CD4-positive, alpha-beta T cell (primary cell): ENCODE measurements at regions not wholly inside any gene's neighbourhood (a gene's known extent, or its start where the extent isn't known, plus 50 kb on each side); places are given as distances from the start of the nearest gene placed in this dataset.
"Not testable (repeated sequence)": the region's sequence is repeated elsewhere in the genome, so short reads cannot be mapped to it uniquely, and the experiment has no call there.

Experiments used
- ATAC-seq: fragments of 200-7000 bp; cut with Tn5 transposase; one replicate; pipeline ENCODE4 v1.10.0; 2022; ENCODE audit warnings: mild to moderate bottlenecking; ENCODE audit not compliant: poor library complexity
- CTCF ChIA-PET: fragments of 350-600 bp; sonication (Branson Sonifier 250); formaldehyde crosslinking; loops from one replicate; lab custom pipeline; 2021; ENCODE audit warnings: antibody characterized with exemption, inconsistent platforms; lab: Charles Lee
- POLR2A ChIA-PET: fragments of 350-600 bp; sonication (Branson Sonifier 250); formaldehyde crosslinking; loops from one replicate; lab custom pipeline; 2021; ENCODE audit warnings: antibody characterized with exemption, inconsistent platforms; lab: Charles Lee
- DNase-seq, 14 experiments: peaks; one replicate each; pipeline ENCODE4 v3.0.0-alpha.2; 2013 to 2020; ENCODE audit warnings: mixed read lengths in 2 of 14
- H3K27ac ChIP-seq, 2 donors: one replicate each; pipeline versions ENCODE4 v1.5.1 to v1.7.0; 2013; ENCODE audit warnings: low read length in 2 of 2, low read depth in 1 of 2, mild to moderate bottlenecking in 1 of 2
- H3K27me3 ChIP-seq, 2 experiments: 1 replicate in 1 of 2; 2 replicates in 1 of 2; pipeline versions ENCODE4 v1.6.1 to v1.7.0; 2013; ENCODE audit warnings: low read length in 2 of 2, control low read depth in 1 of 2, mild to moderate bottlenecking in 1 of 2, moderate library complexity in 1 of 2; ENCODE audit not compliant: insufficient read depth in 2 of 2, control insufficient read depth in 1 of 2
- H3K36me3 ChIP-seq: one replicate; pipeline ENCODE4 v1.6.1; 2013; ENCODE audit warnings: low read length, control low read depth; ENCODE audit not compliant: insufficient read depth
- H3K4me1 ChIP-seq: one replicate; pipeline ENCODE4 v1.6.1; 2013; ENCODE audit warnings: low read length, control low read depth; ENCODE audit not compliant: insufficient read depth
- H3K4me3 ChIP-seq: one replicate; pipeline ENCODE4 v1.5.1; 2013; ENCODE audit warnings: mild to moderate bottlenecking, low read length, moderate library complexity
- H3K9me3 ChIP-seq, 2 experiments: 1 replicate in 1 of 2; 2 replicates in 1 of 2; pipeline versions ENCODE4 v1.6.1 to v1.7.0; 2013; ENCODE audit warnings: low read length in 2 of 2, mild to moderate bottlenecking in 2 of 2, control low read depth in 1 of 2, moderate library complexity in 1 of 2; ENCODE audit not compliant: control insufficient read depth in 1 of 2, insufficient read depth in 1 of 2
- H3K27ac Mint-ChIP-seq: one replicate; pipeline ENCODE4 v1.8.0; 2020; ENCODE audit warnings: mixed read lengths
- H3K27me3 Mint-ChIP-seq: one replicate; pipeline ENCODE4 v1.8.0; 2021; ENCODE audit warnings: mixed read lengths
- H3K36me3 Mint-ChIP-seq: one replicate; pipeline ENCODE4 v1.8.0; 2021; ENCODE audit warnings: low read depth, mixed read lengths
- H3K4me1 Mint-ChIP-seq: one replicate; pipeline ENCODE4 v1.8.0; 2021; ENCODE audit warnings: low read depth, mixed read lengths
- H3K4me3 Mint-ChIP-seq: one replicate; pipeline ENCODE4 v1.8.0; 2020; ENCODE audit warnings: mild to moderate bottlenecking, mixed read lengths
- H3K9me3 Mint-ChIP-seq: one replicate; pipeline ENCODE4 v1.8.0; 2020; ENCODE audit warnings: mixed read lengths
- CTCF ChIP-seq: fragments of 200-600 bp; IDR thresholded peaks from one replicate; pipeline ENCODE4 v1.8.0; 2022; ENCODE audit warnings: antibody characterized with exemption, mild to moderate bottlenecking
- intact Hi-C, 2 experiments: fragments of 100-400 bp; cut with DNase I in 1 of 2; cut with micrococcal nuclease in 1 of 2; formaldehyde crosslinking; loops; one replicate each; pipeline versions ENCODE4 v1.15.1 to v1.9.0; 2023 to 2025; cut with DNase I, micrococcal nuclease

- H3K4me1 ChIP-seq: no peaks in the 10 kb centered on the region
- no peak overlapping the region for H3K27ac ChIP-seq
- ATAC-seq: no peak
- H3K36me3 ChIP-seq: no peaks in the 10 kb centered on the region
- Mint-ChIP-seq H3K4me3 (no peak overlapping the region), H3K27me3 (peaks cover 16% of the 10 kb centered on the region), H3K27ac (no peak overlapping the region), H3K36me3 (no peaks in the 10 kb centered on the region), H3K9me3 (peaks cover 6% of the 10 kb centered on the region), H3K4me1 (no peaks in the 10 kb centered on the region)
- POLR2A ChIA-PET: no interaction called here
- H3K4me3 ChIP-seq: no peak overlapping the region
- peaks cover 0 to 3% of the 10 kb centered on the region in 2 experiments for H3K27me3 ChIP-seq
- H3K9me3 ChIP-seq: peaks cover 0 to 4% of the 10 kb centered on the region in 2 experiments
- intact Hi-C loops: no loop called here
- CTCF ChIA-PET: interaction anchor here (0.8 kb wide), 1 partner anchor 39 kb away, joined by 3 read pairs; no protein-coding TSS in a partner anchor
- no peak for DNase-seq
- no peak for TF ChIP-seq CTCF
These were observed 351.5 kb upstream of the EMCN start for GRCh38 chr4:100869276-100869675.

- H3K4me3 ChIP-seq, H3K4me1 Mint-ChIP-seq, intact Hi-C loops, H3K4me1 ChIP-seq, ATAC-seq, H3K27me3 ChIP-seq, CTCF ChIA-PET, POLR2A ChIA-PET, H3K36me3 ChIP-seq, H3K27ac Mint-ChIP-seq, H3K4me3 Mint-ChIP-seq, H3K27ac ChIP-seq, H3K9me3 ChIP-seq, H3K36me3 Mint-ChIP-seq, DNase-seq: not testable (repeated sequence)
- H3K27me3 Mint-ChIP-seq: peaks cover 16% of the 10 kb centered on the region
- H3K9me3 Mint-ChIP-seq: peaks cover 12% of the 10 kb centered on the region
These were observed 350.5 kb upstream of the EMCN start for GRCh38 chr4:100868281-100868680.

- Mint-ChIP-seq H3K4me3 (no peak overlapping the region), H3K27ac (no peak overlapping the region), H3K27me3 (no peaks in the 10 kb centered on the region), H3K4me1 (no peaks in the 10 kb centered on the region), H3K36me3 (no peaks in the 10 kb centered on the region), H3K9me3 (no peaks in the 10 kb centered on the region)
- H3K4me3 ChIP-seq: no peak overlapping the region
- H3K36me3 ChIP-seq: no peaks in the 10 kb centered on the region
- no peak overlapping the region for H3K27ac ChIP-seq
- no peaks in the 10 kb centered on the region for H3K27me3 ChIP-seq
- H3K4me1 ChIP-seq: no peaks in the 10 kb centered on the region
- DNase-seq (no peak), ATAC-seq (no peak)
- intact Hi-C loops: no loop called here
- H3K9me3 ChIP-seq: no peaks in the 10 kb centered on the region
- ChIA-PET CTCF (no interaction called here), POLR2A (no interaction called here)
- TF ChIP-seq CTCF: no peak
These were observed 334.5 kb upstream of the EMCN start for GRCh38 chr4:100852326-100852725.

- ATAC-seq: no peak
- intact Hi-C loops: no loop called here
- H3K4me3 ChIP-seq: no peak overlapping the region
These were observed 331.5 kb upstream of the EMCN start for GRCh38 chr4:100849319-100849718.

More at GRCh38 chr4:100849319-100849718, 331.5 kb upstream of the EMCN start:
- ChIA-PET POLR2A (no interaction called here), CTCF (no interaction called here)
- no peak for TF ChIP-seq CTCF
- no peaks in the 10 kb centered on the region for H3K27me3 Mint-ChIP-seq
- H3K27me3 ChIP-seq: no peaks in the 10 kb centered on the region
- no peaks in the 10 kb centered on the region for H3K4me1 Mint-ChIP-seq
- H3K27ac Mint-ChIP-seq: no peak overlapping the region
- no peaks in the 10 kb centered on the region for H3K9me3 ChIP-seq
- no peak overlapping the region for H3K4me3 Mint-ChIP-seq
- no peaks in the 10 kb centered on the region for H3K36me3 ChIP-seq
- no peak for DNase-seq
- H3K36me3 Mint-ChIP-seq: no peaks in the 10 kb centered on the region
- no peak overlapping the region for H3K27ac ChIP-seq
- H3K4me1 ChIP-seq: no peaks in the 10 kb centered on the region
- no peaks in the 10 kb centered on the region for H3K9me3 Mint-ChIP-seq
